Gastroesophageal sphincter (tissue), 3 donors: ENCODE measurements at regions not wholly inside any gene's neighbourhood (a gene's known extent, or its start where the extent isn't known, plus 50 kb on each side); places are given as distances from the start of the nearest gene placed in this dataset.

Source experiments
- POLR2A ChIP-seq, 2 donors: fragments of 450-650 bp; IDR thresholded peaks; one replicate each; pipeline ENCODE4 v1.6.1; 2017; ENCODE audit warnings: antibody characterized with exemption in 2 of 2, mild to moderate bottlenecking in 2 of 2, moderate library complexity in 1 of 2
- POLR2AphosphoS5 ChIP-seq: sonication (generic); formaldehyde crosslinking; IDR thresholded peaks from one replicate; pipeline ENCODE4 v1.6.1; 2017; ENCODE audit warnings: antibody characterized with exemption
- TF ChIP-seq, protein P1 (sequence below), 4 experiments: fragments of 200-600 bp in 2 of 4; fragments of 450-650 bp in 2 of 4; sonication (generic) in 1 of 4; IDR thresholded peaks; one replicate each; pipeline ENCODE4 v1.5.1; 2017 to 2019; ENCODE audit warnings: antibody characterized with exemption in 4 of 4, mild to moderate bottlenecking in 2 of 4, moderate library complexity in 2 of 4

DNA sequence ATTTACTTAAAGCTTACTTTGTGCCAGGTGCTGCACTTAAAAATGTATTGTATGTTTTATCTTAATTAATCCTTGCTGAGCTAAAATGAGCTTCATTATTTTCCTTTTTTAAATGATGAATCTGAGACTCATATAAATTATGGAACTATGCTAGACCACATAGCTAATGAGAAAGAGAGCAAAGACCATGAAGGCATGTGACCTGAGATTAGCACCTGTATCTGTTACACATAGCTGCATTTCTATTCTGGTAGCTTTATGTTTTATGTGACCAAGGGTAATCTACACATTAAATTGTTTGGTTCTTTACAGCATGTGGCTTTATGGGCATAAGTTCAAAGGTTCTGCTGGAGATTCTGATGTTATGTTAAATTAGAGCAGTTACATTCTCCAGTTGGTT, 839.1 kb upstream of the SORCS1 start:
- TF ChIP-seq POLR2A (IDR thresholded peaks at IDR 0.05) (no peak), POLR2AphosphoS5 (no peak)
- TF ChIP-seq, protein P1, sequence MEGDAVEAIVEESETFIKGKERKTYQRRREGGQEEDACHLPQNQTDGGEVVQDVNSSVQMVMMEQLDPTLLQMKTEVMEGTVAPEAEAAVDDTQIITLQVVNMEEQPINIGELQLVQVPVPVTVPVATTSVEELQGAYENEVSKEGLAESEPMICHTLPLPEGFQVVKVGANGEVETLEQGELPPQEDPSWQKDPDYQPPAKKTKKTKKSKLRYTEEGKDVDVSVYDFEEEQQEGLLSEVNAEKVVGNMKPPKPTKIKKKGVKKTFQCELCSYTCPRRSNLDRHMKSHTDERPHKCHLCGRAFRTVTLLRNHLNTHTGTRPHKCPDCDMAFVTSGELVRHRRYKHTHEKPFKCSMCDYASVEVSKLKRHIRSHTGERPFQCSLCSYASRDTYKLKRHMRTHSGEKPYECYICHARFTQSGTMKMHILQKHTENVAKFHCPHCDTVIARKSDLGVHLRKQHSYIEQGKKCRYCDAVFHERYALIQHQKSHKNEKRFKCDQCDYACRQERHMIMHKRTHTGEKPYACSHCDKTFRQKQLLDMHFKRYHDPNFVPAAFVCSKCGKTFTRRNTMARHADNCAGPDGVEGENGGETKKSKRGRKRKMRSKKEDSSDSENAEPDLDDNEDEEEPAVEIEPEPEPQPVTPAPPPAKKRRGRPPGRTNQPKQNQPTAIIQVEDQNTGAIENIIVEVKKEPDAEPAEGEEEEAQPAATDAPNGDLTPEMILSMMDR (IDR thresholded peaks at IDR 0.05): no peak
